HG02943 (cell line): ENCODE measurements at regions not wholly inside any gene's neighbourhood (a gene's known extent, or its start where the extent isn't known, plus 50 kb on each side); places are given as distances from the start of the nearest gene placed in this dataset.

Experiments
- ATAC-seq: cut with Tn5 transposase; IDR thresholded peaks from one replicate; pipeline ENCODE4 v1.9.1; 2021; ENCODE audit warnings: mild to moderate bottlenecking, low read depth, moderate library complexity; ENCODE audit not compliant: unreplicated experiment

DNA sequence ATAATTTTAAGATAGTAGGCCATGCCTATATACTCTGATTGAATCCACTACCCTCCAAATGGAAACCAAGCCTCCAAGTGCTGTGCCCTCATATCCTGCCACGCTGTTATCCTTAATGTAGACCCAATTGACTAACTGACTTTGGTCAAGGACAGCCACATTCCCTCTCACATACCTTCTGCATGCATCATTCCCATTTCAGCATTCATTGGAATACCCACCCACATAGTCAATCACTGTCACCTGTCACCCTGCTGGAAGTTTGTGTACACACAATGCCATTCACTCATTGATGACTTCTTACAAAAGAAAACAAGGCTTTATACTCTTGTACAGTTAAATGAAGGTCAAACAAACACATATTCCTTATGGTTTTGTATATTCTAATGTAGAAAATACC lies 221.1 kb upstream of the PBX1 start:
- ATAC-seq: no peak

DNA sequence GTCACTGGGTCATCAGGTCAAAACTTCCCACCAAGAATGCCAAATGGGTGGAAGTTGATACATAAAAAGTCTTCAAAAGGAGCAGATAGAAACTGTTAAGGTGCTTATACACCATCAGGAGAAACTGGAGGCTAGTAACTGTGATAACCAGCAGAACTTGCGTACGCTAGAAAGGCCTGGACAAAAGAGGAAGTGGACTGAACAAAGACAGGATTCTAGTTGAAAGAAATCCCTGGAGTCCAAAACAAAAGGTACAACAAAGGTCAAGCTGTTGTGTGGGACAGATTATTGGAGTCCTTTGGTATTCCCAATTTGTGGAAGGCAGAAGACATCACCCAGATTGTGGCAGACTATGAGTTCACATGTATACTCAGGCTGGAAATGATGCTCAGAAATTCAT lies 215.8 kb upstream of the PBX1 start:
- ATAC-seq: no peak

DNA sequence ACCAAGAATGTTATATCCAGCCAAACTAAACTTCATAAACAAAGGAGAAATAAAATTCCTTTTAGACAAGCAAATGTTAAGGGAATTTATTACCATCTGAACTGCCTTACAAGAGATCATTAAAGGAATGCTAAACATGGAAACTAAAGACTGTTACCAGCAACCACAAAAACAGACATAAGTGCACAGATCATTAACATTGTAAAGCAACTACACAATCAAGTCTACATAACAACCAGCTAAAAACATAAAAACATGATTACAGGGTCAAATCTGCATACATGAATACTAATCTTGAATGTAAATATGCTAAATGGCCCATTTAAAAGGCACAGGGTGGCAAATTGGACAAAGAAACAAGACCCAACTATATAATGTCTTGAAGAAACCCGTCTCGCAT lies 211.0 kb upstream of the PBX1 start:
- ATAC-seq: no peak

DNA sequence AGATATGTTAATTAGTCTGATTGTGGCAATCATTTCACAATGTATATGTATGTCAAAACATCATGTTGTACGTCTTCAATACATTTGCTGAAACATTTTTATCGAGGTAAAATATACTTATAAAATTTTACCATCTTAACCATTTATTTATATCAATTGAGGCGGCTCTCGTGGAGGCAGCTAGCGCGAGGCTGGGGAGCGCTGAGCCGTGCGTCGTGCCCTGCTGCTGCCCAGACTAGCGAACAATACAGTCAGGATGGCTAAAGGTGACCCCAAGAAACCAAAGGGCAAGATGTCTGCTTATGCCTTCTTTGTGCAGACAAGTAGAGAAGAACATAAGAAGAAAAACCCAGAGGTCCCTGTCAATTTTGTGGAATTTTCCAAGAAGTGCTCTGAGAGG lies 202.5 kb upstream of the PBX1 start:
- ATAC-seq: no peak

DNA sequence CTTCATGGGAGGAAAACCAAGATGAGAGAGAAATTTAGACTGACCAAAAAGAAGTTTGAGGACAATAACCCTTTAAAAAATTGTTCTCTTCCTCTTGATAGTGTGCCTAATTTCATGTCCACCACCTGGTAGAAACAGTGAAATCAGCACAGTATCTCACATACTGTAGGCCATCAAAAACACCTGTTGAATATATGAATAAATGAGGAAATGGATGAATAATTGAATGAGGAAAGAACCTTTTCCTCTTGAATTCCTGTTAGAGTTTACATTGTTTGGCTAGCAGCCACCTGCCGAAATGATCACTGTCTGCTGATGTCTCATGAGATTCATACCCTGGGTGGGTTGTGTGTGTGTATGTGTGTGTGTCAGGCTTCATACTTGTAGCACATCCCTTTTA lies 198.7 kb upstream of the PBX1 start:
- ATAC-seq: no peak

DNA sequence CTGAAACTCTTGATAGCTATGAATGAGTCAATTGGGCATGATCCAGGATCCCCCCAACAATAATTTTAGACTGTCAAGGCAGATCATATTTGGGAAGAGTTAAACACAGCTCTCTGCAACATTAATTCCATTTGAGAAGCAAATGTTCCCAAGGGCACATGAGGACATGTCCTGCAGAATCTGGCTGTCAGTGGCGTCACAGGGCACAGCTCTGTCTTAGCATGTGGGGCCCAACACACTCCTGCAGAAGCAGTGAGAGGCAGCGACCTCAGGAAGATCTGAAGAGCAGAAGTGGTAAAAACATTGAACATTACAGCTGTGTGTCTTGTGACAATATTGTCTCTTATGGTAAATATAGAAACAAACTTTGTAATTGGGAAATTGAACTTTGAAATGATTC lies 197.1 kb upstream of the PBX1 start:
- no peak for ATAC-seq

DNA sequence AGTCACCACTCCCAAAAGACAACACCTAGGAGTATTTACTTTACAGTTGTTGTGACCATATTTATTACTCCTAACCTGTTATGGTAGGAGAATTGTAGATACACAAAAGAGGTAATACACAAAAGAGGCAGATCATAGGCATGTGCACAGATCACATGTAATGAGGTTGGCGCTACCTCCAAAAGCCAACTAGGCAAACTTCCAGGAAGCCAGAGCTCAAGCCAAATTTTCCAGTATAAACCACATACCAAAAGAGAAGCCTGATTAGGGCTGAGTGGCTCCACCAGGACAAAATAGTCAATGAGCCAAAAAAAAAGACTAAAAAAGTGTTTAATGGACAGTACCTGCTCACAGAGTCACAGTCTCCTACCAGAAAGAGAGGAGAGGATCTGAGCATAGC lies 195.0 kb upstream of the PBX1 start:
- no peak for ATAC-seq

DNA sequence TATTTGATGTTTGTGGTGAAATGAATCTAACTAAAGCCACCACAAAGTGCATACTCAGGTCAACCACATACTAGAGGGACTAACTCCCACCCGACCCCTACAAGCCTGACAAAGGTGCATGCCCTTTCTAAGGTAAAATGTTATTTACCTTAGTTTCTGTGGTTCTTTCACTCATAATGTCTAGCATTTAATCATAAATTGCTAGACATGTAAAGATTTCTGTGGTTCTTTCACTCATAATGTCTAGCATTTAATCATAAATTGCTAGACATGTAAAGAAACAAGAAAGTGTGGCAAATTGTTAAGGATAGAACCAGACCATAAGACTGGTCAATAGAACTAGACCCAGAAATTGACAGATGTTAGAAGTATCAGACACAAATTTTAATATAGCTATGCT lies 193.0 kb upstream of the PBX1 start:
- ATAC-seq: no peak

DNA sequence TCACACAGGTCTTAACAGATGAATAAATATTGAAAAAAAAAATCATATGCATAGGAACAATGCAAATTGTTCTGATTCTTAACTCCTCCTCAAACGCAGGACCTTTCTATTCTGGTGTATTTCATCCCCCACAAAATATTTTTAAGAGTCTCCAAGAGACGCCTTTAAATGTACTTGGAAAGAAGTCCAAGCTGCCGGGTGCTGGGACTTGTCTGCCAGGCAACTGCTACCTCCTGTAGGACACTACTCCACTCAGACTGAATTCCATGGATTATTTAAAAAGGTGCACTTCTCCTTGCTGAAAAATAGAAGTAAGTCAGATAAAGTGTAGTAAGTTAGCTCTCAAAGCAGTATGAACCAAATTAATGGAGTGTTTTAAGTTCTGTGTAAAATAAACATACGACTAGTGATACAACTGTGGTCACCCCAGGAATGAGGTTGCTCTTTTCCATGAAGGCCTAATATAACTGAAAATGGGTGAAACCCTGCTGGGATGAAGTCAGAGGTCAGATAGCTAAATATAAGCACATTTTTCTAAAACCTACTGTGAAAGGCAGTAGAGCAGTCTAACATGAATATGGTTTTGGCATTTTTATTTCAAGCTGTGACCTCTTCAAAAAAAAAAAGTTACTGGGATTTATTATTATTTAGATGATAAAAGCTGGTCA lies 189.2 kb upstream of the PBX1 start:
- ATAC-seq: no peak

DNA sequence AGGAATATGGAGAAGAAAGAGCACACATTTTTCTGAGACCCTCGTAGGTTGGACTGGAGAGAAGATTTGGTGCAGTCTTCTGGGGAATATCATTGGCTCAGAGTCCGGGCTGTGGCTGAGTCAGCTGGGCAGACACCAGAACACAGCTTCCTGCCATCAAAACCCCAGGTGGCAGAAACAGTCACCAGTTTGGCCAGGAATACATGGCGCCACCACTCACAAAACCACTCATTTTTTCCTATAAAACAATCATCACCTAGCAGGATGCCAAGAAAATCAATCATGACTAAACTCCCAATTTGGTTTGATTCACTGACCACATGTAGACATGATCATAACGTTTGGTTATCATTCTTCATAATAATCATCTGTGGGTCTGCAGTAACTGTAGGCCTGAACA lies 178.1 kb upstream of the PBX1 start:
- ATAC-seq: no peak

DNA sequence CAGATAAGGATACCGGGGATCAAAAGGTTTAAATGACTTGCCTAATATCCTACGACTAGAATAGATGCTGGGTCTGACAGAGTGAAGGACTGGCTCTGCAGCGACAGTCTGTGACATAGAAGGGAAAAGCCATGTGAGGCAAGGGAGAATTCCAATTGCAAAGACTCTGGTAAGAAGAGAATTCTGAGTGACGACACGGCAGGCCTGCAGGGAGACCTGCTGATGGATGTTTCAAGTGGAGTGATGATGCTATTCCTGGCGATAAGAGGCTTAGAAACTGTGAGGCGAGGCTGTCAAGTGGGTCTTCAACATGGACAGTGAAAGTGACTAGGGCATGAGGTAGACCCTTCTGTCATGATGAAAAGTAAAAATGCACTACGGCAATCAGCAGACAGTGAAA lies 176.6 kb upstream of the PBX1 start:
- no peak for ATAC-seq

DNA sequence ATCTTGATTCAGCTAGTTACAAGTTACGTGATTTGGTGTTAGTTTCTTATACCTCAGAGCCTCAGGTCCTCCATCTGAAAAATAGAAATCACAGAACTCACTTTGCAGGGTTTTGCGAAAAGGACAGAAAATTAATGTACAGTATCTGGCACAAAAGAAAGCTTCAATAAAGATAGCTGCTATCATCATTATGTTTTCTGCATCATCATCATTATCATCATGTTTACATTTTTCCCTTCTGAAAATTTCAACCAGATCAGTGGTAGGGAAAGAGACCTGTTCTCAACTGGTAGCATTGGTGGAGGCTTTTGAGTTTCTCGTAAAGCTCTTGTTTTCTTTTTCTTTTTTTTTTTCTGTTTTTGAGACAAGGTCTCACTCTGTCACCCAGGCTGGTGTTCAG lies 174.7 kb upstream of the PBX1 start:
- ATAC-seq: no peak

DNA sequence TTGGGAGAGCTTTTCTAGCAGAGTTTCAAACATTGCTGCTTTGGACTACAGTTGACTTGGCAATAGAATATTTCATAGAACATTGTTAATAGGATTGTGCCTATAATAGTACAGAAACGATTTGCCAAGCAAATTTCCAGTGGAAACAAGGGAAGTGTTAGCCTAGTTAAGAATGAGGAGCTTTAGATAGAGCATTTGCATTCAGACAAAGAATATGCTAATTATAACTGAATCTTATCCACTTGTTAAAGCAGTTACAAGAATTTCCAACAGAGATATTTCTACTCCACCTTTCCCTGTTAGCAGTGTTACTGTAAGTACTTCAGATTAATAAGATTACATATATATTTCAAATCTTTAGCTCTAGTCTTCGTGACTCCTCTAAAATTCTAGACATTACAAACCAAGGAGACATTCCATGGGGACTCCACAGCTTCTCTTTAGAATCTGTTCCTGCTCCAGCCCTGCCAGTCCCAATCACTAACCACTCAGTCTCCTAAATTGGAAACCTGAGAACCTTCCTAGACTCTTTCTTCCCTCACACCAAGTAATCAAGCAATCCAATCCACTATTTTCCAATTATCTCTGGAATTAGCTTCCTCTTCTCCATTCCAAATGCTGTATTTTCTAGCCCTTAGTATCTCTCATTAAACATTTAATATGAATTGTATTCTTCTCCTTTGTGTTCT lies 141.8 kb upstream of the PBX1 start:
- no peak for ATAC-seq

DNA sequence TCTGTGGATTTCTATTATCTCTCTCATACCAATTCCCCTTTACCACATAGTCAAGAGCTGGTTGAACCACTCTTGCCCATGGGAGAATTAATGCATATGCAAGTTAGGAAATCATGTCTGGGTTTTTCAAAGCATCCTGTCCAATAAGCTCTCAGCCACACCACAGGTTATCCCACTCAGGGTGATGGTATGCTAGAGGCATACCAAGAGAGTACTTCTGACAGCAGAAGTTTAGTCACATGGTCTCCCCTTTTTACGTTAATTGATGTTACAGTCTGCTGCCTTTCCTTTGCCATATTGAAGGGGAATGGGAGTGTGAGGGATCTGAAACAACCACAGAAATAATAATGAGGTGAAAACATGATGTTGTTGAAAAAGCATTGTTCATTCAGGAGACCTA lies 135.8 kb upstream of the PBX1 start:
- no peak for ATAC-seq

DNA sequence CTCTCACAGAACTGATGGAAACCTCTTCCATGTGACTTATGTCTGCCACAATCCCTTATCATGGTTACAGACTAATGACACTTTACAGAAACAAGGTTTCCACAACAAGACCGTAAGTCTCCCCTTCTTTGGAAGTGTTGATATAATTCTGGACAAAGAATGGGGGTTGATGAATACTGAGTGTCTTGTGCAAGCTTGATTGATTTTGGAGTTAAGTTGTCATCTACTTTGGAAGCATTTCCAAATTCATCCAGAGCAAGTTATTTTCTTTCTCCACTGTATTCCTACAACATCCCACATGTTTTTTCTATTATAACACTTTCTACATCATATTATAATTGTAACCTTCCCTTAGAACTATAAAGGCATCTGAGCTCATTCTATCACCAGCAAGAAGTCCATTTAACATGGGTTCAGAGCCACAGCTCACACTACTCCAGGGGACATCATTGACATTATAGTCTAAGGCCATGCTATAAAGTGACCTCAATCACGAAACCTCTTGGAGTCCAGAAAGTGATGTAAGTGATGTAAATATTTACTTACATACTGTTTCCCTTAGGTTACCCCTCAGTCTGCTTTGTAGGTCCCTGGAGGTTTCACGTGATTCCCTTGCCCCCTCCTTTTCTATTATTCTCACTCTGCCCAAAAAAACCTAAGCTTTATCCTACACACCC lies 125.7 kb upstream of the PBX1 start:
- ATAC-seq: no peak

DNA sequence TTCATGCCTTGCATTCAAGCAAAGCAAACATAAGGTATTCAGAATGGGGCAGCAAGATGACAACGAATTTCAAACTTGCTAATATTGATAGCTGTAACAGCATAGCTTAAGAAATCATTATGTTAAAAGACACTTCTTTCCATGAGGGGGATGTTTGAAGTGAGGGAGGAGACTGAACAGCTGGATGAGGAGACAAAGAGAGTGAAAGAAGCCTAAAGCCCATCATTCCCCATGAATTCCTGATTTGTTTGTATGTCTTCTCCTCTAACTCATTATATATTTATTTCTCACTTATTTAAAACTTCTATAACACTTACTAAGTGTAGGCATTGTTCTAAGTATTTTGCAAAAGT lies 125.2 kb upstream of the PBX1 start:
- no peak for ATAC-seq

DNA sequence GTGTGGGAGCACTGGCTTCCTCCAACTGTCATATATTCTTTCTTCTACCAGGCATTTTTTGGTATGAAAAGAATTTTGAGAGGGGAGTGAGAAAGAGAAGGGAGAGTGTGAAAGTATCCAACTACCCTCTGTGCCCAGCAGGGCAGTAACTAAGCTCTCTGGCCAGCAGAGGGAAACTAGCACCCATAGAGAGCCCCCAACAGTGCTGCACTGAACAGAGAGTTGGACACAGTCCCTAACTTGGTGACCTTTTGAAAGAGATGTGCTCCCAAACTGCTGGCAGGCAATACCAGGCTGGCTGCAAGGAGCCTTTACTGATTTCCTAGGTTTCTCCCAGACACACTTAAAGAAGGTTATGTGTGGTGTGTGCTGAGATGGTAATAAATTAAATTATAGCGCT lies 118.8 kb upstream of the PBX1 start:
- ATAC-seq: no peak

DNA sequence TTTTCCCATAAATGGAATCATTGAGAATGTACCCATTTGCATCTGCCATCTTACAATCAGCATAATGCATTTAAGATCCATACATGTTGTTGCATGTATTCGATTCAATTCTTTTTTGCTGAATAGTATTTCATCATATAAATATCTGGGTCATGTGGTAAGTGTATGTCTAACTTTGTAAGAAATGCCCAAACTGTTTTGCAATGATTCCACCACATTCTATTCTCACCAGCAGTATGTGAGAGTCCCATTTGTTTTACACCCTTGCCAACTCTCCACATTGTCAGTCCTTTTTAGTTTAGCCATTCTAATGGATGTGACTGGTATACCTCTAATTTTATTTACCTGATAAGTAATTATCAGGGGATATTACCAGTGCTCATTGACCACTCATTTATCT lies 115.8 kb upstream of the PBX1 start:
- no peak for ATAC-seq

DNA sequence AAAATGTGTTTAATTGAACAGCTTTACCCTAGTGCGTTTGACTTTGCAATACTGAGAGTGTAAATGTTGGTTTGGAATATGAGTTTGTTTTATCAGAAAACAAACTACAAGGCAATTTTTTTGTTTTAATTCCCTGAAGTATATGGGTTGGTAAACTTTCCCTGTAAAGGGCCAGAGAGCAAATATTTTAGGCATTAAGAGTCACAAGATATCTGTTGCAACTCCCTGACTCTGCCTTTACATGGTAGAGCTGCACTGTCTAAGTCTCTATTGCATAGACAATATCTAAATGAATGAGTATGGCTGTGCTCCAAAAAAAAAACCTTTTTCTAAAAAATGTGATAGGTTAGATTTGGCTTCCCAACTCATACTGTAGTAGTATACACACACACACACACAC lies 115.1 kb upstream of the PBX1 start:
- no peak for ATAC-seq

DNA sequence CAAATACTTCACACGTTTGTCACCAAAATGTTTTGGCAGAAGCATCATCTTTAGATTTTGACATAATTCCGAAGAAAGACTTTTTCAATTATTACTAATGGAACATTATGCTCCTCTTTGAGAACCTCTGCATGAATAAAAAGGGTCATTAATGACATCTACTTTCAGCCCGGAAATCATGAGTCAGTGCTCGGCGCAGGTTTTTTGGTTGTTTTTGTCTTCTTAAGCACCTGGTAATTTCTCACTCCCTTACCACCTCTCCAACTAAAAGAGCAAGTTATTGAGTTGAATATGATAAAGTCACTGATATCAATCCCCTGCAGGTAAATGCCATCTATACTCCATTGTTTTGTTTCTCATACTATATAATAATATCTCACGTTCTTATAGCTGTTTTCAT lies 113.0 kb upstream of the PBX1 start:
- no peak for ATAC-seq

DNA sequence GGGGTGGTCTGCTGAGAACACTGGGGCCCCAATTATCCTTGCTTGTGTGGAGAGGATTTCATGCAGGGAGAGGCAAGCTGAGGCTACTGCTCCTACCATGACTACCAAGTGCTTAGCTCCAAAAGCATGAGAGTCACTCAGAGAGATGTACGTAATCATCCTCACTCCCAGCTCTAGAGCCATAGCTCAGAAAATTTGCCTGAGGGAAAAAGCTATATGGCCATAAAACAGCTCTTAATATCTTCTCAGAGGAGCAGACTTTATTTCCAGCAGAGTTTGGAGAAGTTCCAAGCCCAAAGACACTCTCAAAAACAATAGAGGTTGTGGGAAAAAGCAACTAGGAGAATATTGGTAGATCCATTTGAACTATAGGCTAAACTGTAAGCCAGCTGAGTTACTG lies 106.4 kb upstream of the PBX1 start:
- ATAC-seq: no peak

DNA sequence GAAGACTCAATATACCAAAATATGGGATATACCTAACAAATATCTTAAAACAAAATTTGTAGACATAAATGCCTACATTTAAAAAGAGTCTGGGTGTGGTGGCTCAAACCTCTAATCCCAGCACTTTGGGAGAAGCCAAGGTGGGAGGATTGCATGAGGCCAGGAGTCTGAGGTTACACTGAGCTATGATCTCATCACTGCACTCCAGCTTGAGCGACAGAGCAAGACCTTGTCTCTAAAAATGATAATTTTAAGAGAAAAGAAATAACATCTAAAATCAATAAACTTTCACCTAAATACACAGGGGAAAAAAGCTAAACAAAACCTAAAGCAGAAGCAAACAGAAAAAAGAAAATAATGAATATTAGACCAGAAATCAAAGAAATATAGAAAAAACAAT lies 102.7 kb upstream of the PBX1 start:
- no peak for ATAC-seq
